Kasumi-1 (cell line): ENCODE measurements at regions not wholly inside any gene's neighbourhood (a gene's known extent, or its start where the extent isn't known, plus 50 kb on each side); places are given as distances from the start of the nearest gene placed in this dataset.
"Not testable (repeated sequence)": the region's sequence is repeated elsewhere in the genome, so short reads cannot be mapped to it uniquely, and the experiment has no call there.

Source experiments
- DNase-seq, 2 experiments: peaks; one replicate each; lab custom pipeline; 2025; lab: John Stamatoyannopoulos, UW

GRCh38 chr11:89545691-89546090, 54.5 kb upstream of the NOX4 start:
- DNase-seq = no peak

DNA sequence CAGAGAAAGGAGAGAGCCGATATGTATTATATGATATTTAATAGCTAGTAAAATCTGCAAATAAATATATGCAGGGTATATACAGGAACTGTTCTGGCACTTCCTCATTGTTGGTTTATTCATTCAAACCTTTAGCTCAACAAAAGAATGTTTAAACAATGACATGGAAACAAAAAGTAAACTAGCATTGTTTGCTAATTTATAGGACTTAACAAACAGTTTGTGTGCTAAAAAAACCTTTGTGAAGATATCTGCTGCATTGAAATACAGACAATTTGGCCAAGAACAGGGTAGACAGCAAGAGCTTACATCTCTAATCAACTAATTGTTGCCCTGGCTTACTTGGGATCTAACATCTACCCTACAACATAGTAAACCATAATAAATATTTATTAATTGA, 64.6 kb upstream of the NOX4 start:
- not testable (repeated sequence) for DNase-seq

- not testable (repeated sequence) for DNase-seq
Measured at GRCh38 chr11:89556731-89557707, 65.8 kb upstream of the NOX4 start.

DNA sequence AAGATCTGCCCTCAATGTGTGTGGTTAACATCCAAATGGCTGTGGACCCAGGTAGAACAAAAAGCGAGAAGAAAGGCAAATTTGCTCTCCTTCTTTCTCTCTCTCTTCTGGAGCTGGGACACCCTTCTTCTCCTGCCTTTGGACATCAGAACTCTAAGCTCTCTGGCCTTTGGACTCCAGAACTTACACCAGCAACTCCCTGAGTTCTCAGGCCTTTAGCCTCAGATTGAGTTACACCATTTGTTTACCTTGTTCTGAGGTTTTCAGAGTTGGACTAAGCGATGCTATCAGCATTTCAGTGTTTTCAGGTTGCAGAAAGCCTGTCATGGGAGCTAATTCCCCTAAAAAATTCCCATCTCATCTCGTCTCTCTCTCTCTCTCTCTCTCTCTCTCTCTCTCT, 69.4 kb upstream of the NOX4 start:
- DNase-seq = not testable (repeated sequence)

GRCh38 chr11:89562731-89563130, 71.6 kb upstream of the NOX4 start:
- DNase-seq = not testable (repeated sequence)

GRCh38 chr11:89566972-89567371, 75.8 kb upstream of the NOX4 start:
- DNase-seq = no peak

- DNase-seq = not testable (repeated sequence)
Measured at GRCh38 chr11:89569387-89569786, 78.2 kb upstream of the NOX4 start.

DNA sequence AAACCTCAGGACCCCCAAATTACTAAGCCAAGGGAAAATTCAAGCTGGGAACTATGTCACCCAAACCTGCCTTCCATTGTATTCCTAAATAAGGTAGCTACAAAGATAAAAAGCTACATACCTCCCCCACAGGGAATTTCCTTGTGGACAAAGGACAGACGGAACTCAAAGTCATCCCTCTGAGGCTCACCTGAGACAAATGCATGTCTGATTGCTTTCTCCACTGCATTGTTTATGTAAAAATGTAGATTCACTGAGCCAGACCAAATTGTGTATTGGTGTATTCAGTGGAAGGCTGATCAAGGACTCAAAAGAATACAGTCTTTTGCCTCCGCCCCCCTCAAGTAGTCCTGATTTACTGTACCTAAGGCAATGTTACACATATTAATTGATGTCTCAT, 80.5 kb upstream of the NOX4 start:
- DNase-seq = not testable (repeated sequence)

DNA sequence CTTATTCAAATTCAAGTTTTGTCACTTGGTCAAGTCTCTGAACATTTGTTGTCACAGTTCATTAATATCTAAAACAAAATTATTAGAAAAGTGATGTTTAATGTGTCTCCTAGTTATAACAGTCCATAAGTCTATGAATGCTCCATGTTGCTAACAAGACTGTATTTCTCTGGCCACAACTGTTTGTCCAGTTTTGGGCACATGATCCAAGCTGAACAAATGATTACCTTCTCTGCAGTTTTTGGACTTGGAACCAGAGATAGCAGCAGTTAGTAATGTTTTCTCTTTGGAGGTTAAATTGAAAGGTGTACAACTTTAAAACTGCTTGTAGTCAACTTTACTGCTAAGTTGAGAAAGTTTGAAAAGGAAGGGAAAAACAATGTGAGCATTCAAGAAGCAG, 84.7 kb upstream of the NOX4 start:
- DNase-seq = not testable (repeated sequence)

DNA sequence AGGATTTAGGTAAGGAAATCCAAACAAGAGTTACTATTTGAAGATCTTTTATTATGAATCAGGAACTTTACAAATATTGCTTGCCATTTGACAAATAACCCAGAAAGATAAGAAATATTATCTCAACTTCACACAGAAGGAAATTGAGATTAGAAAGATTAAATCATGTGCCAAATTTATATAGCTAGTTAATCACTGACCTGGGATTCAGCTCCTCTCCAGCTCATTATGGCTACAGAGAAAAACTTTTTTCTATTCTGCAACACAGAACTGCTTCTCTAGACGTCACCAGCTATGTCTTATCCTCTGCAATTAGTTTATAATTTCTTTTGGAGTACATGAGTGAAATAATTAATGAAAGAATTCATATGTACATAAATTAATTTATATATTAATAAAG, 86.3 kb upstream of the NOX4 start:
- DNase-seq = not testable (repeated sequence)

- no peak for DNase-seq
Measured at GRCh38 chr11:89583580-89583979, 92.4 kb upstream of the NOX4 start.

GRCh38 chr11:89585046-89585445, 93.9 kb upstream of the NOX4 start:
- not testable (repeated sequence) for DNase-seq

GRCh38 chr11:89585471-89585870, 94.3 kb upstream of the NOX4 start:
- not testable (repeated sequence) for DNase-seq

DNA sequence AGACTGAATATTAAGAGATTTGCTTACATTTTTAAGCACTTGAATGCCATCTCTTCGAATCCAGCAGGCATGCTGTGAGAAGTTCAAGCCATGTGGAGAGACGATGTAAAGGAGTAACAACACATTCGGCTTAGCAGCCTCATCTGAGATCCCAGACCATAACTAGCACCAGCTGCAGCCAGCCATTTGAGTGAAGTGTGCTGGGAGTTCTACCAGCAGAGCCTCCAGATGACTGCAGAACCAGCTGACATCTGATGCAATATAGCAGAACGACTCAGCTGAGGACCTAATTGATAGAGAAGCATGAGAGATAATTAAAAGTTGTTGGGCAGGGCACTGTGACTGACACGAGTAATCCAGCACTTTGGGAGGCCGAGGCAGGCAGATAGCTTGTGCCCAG, 98.2 kb upstream of the NOX4 start:
- DNase-seq = not testable (repeated sequence)

- DNase-seq = not testable (repeated sequence)
Measured at GRCh38 chr11:89590008-89590632, 98.9 kb upstream of the NOX4 start.

GRCh38 chr11:89601263-89601662, 108.8 kb upstream of the TRIM77 start:
- DNase-seq = not testable (repeated sequence)

DNA sequence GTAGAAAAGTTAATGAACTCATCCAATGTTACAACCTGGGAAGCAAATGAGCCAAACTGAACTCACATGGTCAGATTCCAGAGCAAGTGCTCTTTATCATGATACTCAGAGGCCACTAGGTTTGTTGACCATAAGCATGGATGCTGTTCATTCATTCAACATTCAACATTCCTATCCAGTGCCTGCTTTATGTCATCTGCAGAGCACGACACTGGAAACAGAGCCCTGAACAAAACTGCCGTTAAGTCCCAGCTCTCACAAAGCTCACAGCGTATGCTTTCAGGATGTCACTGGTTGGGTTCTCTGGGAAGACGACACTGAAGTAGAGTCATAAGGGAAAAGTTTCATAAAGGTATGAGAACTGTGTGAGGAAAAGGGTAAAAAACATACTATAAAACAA, 105.8 kb upstream of the TRIM77 start:
- no peak for DNase-seq

GRCh38 chr11:89606845-89607244, 103.3 kb upstream of the TRIM77 start:
- not testable (repeated sequence) for DNase-seq

GRCh38 chr11:89607497-89607896, 102.6 kb upstream of the TRIM77 start:
- not testable (repeated sequence) for DNase-seq

DNA sequence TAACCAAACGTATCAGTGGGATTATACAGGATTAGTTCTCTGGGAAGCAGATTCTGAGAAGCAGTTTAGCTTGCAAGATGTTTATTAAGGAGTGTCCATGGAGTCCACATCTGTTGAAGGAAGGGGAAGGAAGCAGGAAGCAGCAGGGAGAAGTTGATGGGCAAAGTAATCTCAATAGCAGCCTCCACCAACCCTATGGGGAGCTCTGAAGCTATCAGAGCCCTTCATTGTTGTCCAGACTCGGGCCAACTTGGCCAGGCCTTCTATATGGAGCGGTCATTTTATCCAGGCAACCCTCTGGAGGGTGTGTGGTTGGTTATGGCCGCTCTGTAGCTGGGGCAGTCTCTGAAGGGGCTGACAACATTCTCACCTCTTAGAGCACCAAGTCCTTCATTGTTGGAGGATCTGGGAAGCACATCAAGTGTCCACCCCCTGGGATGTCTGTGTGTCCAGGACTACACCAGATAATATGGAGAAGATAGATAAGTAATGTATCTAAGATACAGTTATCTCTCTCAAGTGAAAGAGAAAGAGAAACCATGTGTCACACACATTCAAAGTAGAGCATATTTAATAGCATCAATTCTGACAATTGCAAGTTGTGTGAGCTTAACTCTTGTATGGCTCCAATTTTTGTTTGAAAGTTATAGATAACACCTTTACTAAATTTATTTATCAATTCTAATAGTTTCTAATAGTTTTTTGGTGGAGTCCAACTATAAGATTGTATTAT, 101.7 kb upstream of the TRIM77 start:
- no peak for DNase-seq

- DNase-seq = peak in 1 of 2 experiments; percentile 29
Measured at GRCh38 chr11:89612096-89612495, 98.0 kb upstream of the TRIM77 start.

- DNase-seq = no peak
Measured at GRCh38 chr11:89613911-89614310, 96.2 kb upstream of the TRIM77 start.
